ENCODE measurements at regions not wholly inside any gene's neighbourhood (a gene's known extent, or its start where the extent isn't known, plus 50 kb on each side); places are given as distances from the start of the nearest gene placed in this dataset.
A peak's percentile ranks its signal among the peaks of the same experiment; 100 is the strongest.

DNA sequence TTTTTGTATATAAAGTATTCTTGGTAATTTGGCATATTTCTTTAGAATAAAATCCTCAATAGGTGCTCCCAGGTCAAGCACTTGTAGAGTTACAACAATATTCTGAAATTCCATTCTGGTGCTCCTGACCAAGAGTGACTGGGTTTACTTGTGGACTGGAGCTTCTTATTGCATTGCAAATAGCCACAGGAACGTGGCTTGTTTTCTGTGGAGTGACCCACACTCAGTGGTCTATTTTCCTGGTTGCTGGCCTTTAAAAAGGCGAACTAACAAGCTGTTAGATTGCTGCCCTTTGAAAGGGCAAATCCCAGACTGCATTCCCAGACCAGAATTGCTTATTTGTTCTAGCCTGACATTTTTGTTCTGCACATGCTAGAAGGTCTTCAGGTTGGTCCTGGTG lies 658.8 kb upstream of the GOT2 start:
- WGBS (ENCODE audit: missing lambda C conversion rate), result 24% methylated on average over 2 of the region's 2 CpGs

DNA sequence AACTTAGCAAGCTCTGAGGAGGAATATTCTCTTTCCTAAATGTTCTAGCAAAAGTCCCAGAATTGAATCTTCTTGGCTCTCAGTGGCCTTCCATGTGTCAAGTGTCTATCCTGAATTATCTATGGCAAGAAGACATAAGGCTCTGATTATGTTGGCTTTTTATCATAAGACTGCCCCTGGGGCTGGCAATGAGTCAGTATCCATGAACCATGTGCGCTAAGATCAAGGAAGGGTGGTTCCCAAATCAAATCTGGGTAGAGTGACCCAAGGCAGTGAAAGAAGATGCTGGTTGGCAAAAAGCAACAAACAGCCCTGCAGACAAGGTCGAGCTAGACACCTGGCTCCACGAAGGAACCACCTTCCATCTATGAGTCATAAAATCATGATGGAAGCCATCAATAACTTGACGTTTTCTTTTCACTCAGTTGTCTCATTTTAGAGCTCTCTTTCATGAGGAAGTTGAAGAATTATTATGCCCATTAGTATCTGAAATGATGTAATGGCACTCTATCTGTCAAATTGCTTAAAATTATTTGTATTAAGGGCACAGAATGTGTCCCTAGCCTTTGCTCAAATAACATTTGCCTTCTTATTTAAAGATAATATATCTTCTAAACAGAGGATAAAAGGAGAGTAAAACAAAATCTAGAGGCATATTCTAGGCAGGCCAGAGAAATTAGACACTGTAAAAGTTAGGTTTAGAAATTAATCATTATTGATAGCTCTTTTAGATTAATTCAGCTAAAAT lies 657.7 kb upstream of the GOT2 start:
- Histone ChIP-seq H3K4me3 (no peak overlapping the region), H3K4me1 (no peaks in the 10 kb centered on the region), H3K4me2 (no peak overlapping the region), H3K9me3 (no peaks in the 10 kb centered on the region), H3K27ac (no peak overlapping the region)
- ChIA-PET CTCF (no interaction called here), POLR2A (no interaction called here)
- ATAC-seq (no peak), DNase-seq (ENCODE audit: low read depth in 1 of 2, low spot score in 1 of 2) (no peak), FAIRE-seq (no peak)
- TF ChIP-seq HDAC2 (IDR thresholded peaks at IDR 0.05) (no peak), MAFK (IDR thresholded peaks at IDR 0.05; ENCODE audit: partially characterized antibody) (no peak), TP53 (CRISPR knock-in tag; IDR thresholded peaks at IDR 0.05) (no peak), MAZ (IDR thresholded peaks at IDR 0.05; ENCODE audit: borderline replicate concordance, low read depth, low read length) (no peak), ZNF302 (CRISPR knock-in tag; IDR thresholded peaks at IDR 0.05) (no peak), TFCP2L1 (CRISPR knock-in tag; IDR thresholded peaks at IDR 0.05) (no peak), SREBF2 (IDR thresholded peaks at IDR 0.05) (no peak), ESRRA (IDR thresholded peaks at IDR 0.05; ENCODE audit: borderline replicate concordance, low read length) (no peak), EHMT2 (IDR thresholded peaks at IDR 0.05; ENCODE audit: low read depth) (no peak), PHF8 (IDR thresholded peaks at IDR 0.05; ENCODE audit: borderline replicate concordance, low read depth) (no peak), CBX8 (IDR thresholded peaks at IDR 0.05) (no peak)
- TF ChIP-seq, protein P1, sequence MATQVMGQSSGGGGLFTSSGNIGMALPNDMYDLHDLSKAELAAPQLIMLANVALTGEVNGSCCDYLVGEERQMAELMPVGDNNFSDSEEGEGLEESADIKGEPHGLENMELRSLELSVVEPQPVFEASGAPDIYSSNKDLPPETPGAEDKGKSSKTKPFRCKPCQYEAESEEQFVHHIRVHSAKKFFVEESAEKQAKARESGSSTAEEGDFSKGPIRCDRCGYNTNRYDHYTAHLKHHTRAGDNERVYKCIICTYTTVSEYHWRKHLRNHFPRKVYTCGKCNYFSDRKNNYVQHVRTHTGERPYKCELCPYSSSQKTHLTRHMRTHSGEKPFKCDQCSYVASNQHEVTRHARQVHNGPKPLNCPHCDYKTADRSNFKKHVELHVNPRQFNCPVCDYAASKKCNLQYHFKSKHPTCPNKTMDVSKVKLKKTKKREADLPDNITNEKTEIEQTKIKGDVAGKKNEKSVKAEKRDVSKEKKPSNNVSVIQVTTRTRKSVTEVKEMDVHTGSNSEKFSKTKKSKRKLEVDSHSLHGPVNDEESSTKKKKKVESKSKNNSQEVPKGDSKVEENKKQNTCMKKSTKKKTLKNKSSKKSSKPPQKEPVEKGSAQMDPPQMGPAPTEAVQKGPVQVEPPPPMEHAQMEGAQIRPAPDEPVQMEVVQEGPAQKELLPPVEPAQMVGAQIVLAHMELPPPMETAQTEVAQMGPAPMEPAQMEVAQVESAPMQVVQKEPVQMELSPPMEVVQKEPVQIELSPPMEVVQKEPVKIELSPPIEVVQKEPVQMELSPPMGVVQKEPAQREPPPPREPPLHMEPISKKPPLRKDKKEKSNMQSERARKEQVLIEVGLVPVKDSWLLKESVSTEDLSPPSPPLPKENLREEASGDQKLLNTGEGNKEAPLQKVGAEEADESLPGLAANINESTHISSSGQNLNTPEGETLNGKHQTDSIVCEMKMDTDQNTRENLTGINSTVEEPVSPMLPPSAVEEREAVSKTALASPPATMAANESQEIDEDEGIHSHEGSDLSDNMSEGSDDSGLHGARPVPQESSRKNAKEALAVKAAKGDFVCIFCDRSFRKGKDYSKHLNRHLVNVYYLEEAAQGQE (IDR thresholded peaks at IDR 0.05), result no peak
- WGBS (ENCODE audit: missing lambda C conversion rate), result 53% methylated on average over 4 of the region's 4 CpGs

More for the DNA sequence above, 658.8 kb upstream of the GOT2 start:
- DNase-seq (ENCODE audit: low read depth in 1 of 2, low spot score in 1 of 2) (no peak), FAIRE-seq (no peak), ATAC-seq (no peak)
- no peak overlapping the region for H3K4me2 ChIP-seq
- TF ChIP-seq JUN (IDR thresholded peaks at IDR 0.05), result no peak
- TF ChIP-seq HOXB13 (CRISPR knock-in tag; IDR thresholded peaks at IDR 0.05; ENCODE audit: low read depth), result no peak
- TF ChIP-seq HEYL (CRISPR knock-in tag; IDR thresholded peaks at IDR 0.05), result no peak
- no peak for TF ChIP-seq HDAC2 (IDR thresholded peaks at IDR 0.05)
- ChIA-PET POLR2A (no interaction called here), CTCF (interaction anchor here (0.6 kb wide), 1 partner anchor 21 kb away, joined by 3 read pairs; no protein-coding TSS in a partner anchor)
- no peaks in the 10 kb centered on the region for H3K9me3 ChIP-seq
- H3K4me3 ChIP-seq, result no peak overlapping the region
- H3K27ac ChIP-seq, result no peak overlapping the region
- no peaks in the 10 kb centered on the region for H3K4me1 ChIP-seq

DNA sequence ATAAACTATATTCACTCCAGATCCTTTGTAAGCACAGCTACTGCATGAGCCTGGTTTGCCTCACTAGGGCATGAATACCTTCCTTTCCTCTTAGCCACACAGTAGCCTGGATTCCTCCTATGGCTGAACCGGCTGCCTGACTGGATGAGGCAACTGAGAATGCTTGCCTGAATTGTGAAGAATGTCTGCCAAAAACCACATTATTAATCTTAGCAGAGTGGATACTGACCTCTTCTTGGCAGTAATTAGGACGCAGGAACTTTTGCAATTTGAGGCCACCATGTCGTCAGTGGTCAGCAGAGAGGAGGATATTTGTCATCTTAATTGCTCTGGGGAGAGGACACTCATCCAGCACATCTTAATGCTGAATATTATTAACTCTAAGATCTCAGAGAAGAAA lies 651.8 kb upstream of the GOT2 start:
- no peak for FAIRE-seq
- H3K4me1 ChIP-seq, result no peaks in the 10 kb centered on the region
- H3K27ac ChIP-seq, result peak overlapping the region in 1 of 2 experiments; percentile 42; a peak in 1 of 6 replicates
- H3K4me3 ChIP-seq, result no peak overlapping the region
- ChIA-PET POLR2A (no interaction called here), CTCF (interaction anchor here (0.8 to 1.1 kb wide), 2 partner anchors 12 to 13 kb away, joined by 3 read pairs; no protein-coding TSS in a partner anchor)
- DNase-seq (ENCODE audit: low read depth in 1 of 2, low spot score in 1 of 2), result no peak
- 64% methylated on average over 3 of the region's 3 CpGs for WGBS (ENCODE audit: missing lambda C conversion rate)
- TF ChIP-seq, protein P2, sequence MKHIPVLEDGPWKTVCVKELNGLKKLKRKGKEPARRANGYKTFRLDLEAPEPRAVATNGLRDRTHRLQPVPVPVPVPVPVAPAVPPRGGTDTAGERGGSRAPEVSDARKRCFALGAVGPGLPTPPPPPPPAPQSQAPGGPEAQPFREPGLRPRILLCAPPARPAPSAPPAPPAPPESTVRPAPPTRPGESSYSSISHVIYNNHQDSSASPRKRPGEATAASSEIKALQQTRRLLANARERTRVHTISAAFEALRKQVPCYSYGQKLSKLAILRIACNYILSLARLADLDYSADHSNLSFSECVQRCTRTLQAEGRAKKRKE (CRISPR knock-in tag; IDR thresholded peaks at IDR 0.05; ENCODE audit: low read depth), result no peak
- TF ChIP-seq SMC3 (IDR thresholded peaks at IDR 0.05), result no peak
- no peak for TF ChIP-seq HDAC2 (IDR thresholded peaks at IDR 0.05)
- TF ChIP-seq EHMT2 (IDR thresholded peaks at IDR 0.05; ENCODE audit: low read depth), result no peak
- TF ChIP-seq RARB (CRISPR knock-in tag; IDR thresholded peaks at IDR 0.05), result no peak
- TF ChIP-seq, protein P3, sequence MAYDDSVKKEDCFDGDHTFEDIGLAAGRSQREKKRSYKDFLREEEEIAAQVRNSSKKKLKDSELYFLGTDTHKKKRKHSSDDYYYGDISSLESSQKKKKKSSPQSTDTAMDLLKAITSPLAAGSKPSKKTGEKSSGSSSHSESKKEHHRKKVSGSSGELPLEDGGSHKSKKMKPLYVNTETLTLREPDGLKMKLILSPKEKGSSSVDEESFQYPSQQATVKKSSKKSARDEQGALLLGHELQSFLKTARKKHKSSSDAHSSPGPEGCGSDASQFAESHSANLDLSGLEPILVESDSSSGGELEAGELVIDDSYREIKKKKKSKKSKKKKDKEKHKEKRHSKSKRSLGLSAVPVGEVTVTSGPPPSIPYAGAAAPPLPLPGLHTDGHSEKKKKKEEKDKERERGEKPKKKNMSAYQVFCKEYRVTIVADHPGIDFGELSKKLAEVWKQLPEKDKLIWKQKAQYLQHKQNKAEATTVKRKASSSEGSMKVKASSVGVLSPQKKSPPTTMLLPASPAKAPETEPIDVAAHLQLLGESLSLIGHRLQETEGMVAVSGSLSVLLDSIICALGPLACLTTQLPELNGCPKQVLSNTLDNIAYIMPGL (CRISPR knock-in tag; IDR thresholded peaks at IDR 0.05; ENCODE audit: borderline replicate concordance), result no peak
- TF ChIP-seq TP53 (CRISPR knock-in tag; IDR thresholded peaks at IDR 0.05), result no peak
- TF ChIP-seq, protein P4, sequence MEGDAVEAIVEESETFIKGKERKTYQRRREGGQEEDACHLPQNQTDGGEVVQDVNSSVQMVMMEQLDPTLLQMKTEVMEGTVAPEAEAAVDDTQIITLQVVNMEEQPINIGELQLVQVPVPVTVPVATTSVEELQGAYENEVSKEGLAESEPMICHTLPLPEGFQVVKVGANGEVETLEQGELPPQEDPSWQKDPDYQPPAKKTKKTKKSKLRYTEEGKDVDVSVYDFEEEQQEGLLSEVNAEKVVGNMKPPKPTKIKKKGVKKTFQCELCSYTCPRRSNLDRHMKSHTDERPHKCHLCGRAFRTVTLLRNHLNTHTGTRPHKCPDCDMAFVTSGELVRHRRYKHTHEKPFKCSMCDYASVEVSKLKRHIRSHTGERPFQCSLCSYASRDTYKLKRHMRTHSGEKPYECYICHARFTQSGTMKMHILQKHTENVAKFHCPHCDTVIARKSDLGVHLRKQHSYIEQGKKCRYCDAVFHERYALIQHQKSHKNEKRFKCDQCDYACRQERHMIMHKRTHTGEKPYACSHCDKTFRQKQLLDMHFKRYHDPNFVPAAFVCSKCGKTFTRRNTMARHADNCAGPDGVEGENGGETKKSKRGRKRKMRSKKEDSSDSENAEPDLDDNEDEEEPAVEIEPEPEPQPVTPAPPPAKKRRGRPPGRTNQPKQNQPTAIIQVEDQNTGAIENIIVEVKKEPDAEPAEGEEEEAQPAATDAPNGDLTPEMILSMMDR (IDR thresholded peaks at IDR 0.05), result no peak
- no peak overlapping the region for H3K4me2 ChIP-seq
- H3K9me3 ChIP-seq, result no peaks in the 10 kb centered on the region
- no peak for ATAC-seq
